Body of pancreas (tissue), 4 donors: ENCODE measurements at regions not wholly inside any gene's neighbourhood (a gene's known extent, or its start where the extent isn't known, plus 50 kb on each side); places are given as distances from the start of the nearest gene placed in this dataset.

Source experiments
- POLR2A ChIP-seq, 3 donors: fragments of 450-650 bp; IDR thresholded peaks; one replicate each; pipeline ENCODE4 v1.6.1; 2016; ENCODE audit warnings: antibody characterized with exemption in 3 of 3, mild to moderate bottlenecking in 2 of 3
- TF ChIP-seq, protein P1 (sequence below), 7 experiments: fragments of 450-650 bp in 4 of 7; fragments of 200-600 bp in 3 of 7; sonication (generic) in 3 of 7; IDR thresholded peaks; one replicate each; pipeline ENCODE4 v1.5.1; 2016 to 2019; ENCODE audit warnings: antibody characterized with exemption in 7 of 7

DNA sequence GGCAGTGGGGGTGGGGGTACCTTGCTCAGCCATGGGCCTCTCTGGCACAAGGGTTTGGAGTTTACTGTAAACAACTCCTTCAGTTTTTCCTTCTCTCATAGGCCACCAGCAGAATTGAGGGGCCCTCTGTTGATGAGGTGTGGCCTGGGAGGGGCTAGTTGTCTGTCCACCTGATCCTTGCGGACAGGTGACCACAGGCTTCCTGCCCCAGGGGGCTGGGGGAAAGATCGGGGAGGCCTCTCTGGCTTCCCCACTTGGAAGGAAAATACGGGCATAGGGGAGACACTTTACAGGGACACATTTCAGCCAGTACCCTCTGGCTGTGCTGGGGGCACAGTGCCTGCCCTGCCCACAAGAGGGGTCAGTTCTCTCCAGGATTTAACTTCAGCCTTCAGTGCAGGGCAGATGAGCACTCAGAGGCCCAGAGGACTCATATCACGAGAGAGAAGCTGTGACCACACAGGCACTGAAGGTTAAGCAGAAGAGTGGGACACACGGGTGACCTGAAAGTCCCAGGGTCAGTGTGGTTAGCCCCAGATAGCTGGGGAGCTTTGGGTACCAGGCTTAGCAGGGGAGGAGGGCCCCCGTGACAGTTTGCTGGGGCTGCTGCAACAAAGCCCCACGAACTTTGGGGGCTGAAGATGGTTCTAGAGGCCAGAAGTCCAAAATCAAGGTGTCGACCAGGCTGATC is 245.9 kb downstream of the SEC14L1 start:
- TF ChIP-seq, protein P1, sequence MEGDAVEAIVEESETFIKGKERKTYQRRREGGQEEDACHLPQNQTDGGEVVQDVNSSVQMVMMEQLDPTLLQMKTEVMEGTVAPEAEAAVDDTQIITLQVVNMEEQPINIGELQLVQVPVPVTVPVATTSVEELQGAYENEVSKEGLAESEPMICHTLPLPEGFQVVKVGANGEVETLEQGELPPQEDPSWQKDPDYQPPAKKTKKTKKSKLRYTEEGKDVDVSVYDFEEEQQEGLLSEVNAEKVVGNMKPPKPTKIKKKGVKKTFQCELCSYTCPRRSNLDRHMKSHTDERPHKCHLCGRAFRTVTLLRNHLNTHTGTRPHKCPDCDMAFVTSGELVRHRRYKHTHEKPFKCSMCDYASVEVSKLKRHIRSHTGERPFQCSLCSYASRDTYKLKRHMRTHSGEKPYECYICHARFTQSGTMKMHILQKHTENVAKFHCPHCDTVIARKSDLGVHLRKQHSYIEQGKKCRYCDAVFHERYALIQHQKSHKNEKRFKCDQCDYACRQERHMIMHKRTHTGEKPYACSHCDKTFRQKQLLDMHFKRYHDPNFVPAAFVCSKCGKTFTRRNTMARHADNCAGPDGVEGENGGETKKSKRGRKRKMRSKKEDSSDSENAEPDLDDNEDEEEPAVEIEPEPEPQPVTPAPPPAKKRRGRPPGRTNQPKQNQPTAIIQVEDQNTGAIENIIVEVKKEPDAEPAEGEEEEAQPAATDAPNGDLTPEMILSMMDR (IDR thresholded peaks at IDR 0.05), result no peak
- no peak for TF ChIP-seq POLR2A (IDR thresholded peaks at IDR 0.05)
